PC-3 (cell line): ENCODE measurements at regions not wholly inside any gene's neighbourhood (a gene's known extent, or its start where the extent isn't known, plus 50 kb on each side); places are given as distances from the start of the nearest gene placed in this dataset.

ENCODE experiments used
- ATAC-seq: fragments of 200-7000 bp; cut with Tn5 transposase; 2 replicates; pipeline ENCODE4 v1.9.1; 2020; ENCODE audit warnings: mild to moderate bottlenecking, moderate library complexity
- BruUV-seq: library from RNA; stranded (reverse); fragments of 400-500 nt; replicated peaks from 2 replicates; lab custom pipeline; 2021; lab: Mats Ljungman, UMichigan
- CTCF ChIA-PET: fragments of 300-600 bp; sonication (Branson Sonifier 250); formaldehyde crosslinking; loops from one replicate; lab custom pipeline; 2022; ENCODE audit warnings: antibody characterized with exemption; lab: Charles Lee
- POLR2A ChIA-PET: fragments of 300-600 bp; sonication (Branson Sonifier 250); formaldehyde crosslinking; loops from one replicate; lab custom pipeline; 2022; ENCODE audit warnings: antibody characterized with exemption; ENCODE audit not compliant: unreplicated experiment; lab: Charles Lee
- DNase-seq: peaks from one replicate; pipeline ENCODE4 v3.0.0-alpha.2; 2015
- H2AFZ ChIP-seq: fragments of 300-600 bp; sonication (generic); 2 replicates; pipeline ENCODE4 v1.6.0; 2016; ENCODE audit warnings: antibody characterized with exemption, low read length
- H3F3A ChIP-seq: fragments of 300-600 bp; sonication (generic); one replicate; pipeline ENCODE4 v1.6.0; 2017; ENCODE audit warnings: antibody characterized with exemption, low read length, control low read depth, mild to moderate bottlenecking; ENCODE audit not compliant: unreplicated experiment
- H3K27ac ChIP-seq: fragments of 300-600 bp; sonication (generic); 2 replicates; pipeline ENCODE4 v1.5.1; 2016; ENCODE audit warnings: mild to moderate bottlenecking, low read length
- H3K27me3 ChIP-seq: fragments of 300-600 bp; sonication (generic); 2 replicates; pipeline ENCODE4 v1.6.1; 2016; ENCODE audit warnings: low read length, mixed read lengths
- H3K36me3 ChIP-seq: fragments of 300-600 bp; sonication (generic); 2 replicates; pipeline ENCODE4 v1.6.1; 2016; ENCODE audit warnings: low read depth, mixed run types, low read length, mixed read lengths
- H3K4me1 ChIP-seq: fragments of 300-600 bp; sonication (generic); 2 replicates; pipeline ENCODE4 v1.5.1; 2016; ENCODE audit warnings: low read length; ENCODE audit not compliant: insufficient read depth
- H3K4me2 ChIP-seq: fragments of 300-600 bp; sonication (generic); 2 replicates; pipeline ENCODE4 v1.6.0; 2016; ENCODE audit warnings: low read length
- H3K4me3 ChIP-seq: fragments of 300-600 bp; sonication (generic); 2 replicates; pipeline ENCODE4 v1.5.1; 2016; ENCODE audit warnings: mild to moderate bottlenecking, low read length, mixed read lengths
- H3K79me2 ChIP-seq: fragments of 300-600 bp; sonication (generic); 2 replicates; pipeline ENCODE4 v1.6.1; 2017; ENCODE audit warnings: low read length, mixed read lengths
- H3K9ac ChIP-seq: fragments of 300-600 bp; sonication (generic); 2 replicates; pipeline ENCODE4 v1.6.0; 2016; ENCODE audit warnings: mild to moderate bottlenecking, low read length
- H3K9me2 ChIP-seq: fragments of 300-600 bp; sonication (generic); replicated peaks from 2 replicates; pipeline ENCODE4 v1.6.1; 2016; ENCODE audit warnings: mixed run types, low read length, mixed read lengths
- H3K9me3 ChIP-seq: fragments of 300-600 bp; sonication (generic); 2 replicates; pipeline ENCODE4 v1.6.1; 2016; ENCODE audit warnings: low read length, mixed read lengths
- H4K20me1 ChIP-seq: fragments of 300-600 bp; sonication (generic); 2 replicates; pipeline ENCODE4 v1.6.1; 2016; ENCODE audit warnings: low read length, mixed read lengths
- EZH2 ChIP-seq: fragments of 300-600 bp; sonication (generic); IDR thresholded peaks from one replicate; pipeline ENCODE4 v1.6.1; 2017; ENCODE audit warnings: antibody characterized with exemption, mild to moderate bottlenecking, low read length; ENCODE audit not compliant: unreplicated experiment
- EZH2phosphoT487 ChIP-seq: fragments of 300-600 bp; sonication (generic); IDR thresholded peaks from 2 replicates; pipeline ENCODE4 v1.6.1; 2018; ENCODE audit warnings: mild to moderate bottlenecking, antibody characterized with exemption, low read length, borderline replicate concordance
- intact Hi-C: fragments of 100-400 bp; cut with micrococcal nuclease; formaldehyde crosslinking; loops from 2 replicates; pipeline ENCODE4 v1.9.0; 2023
- TF ChIP-seq, protein P1 (sequence below): fragments of 300-600 bp; sonication (generic); conservative IDR thresholded peaks from 2 replicates; pipeline ENCODE4 v1.5.1; 2017; ENCODE audit warnings: antibody characterized with exemption, low read depth, mild to moderate bottlenecking, low read length

DNA sequence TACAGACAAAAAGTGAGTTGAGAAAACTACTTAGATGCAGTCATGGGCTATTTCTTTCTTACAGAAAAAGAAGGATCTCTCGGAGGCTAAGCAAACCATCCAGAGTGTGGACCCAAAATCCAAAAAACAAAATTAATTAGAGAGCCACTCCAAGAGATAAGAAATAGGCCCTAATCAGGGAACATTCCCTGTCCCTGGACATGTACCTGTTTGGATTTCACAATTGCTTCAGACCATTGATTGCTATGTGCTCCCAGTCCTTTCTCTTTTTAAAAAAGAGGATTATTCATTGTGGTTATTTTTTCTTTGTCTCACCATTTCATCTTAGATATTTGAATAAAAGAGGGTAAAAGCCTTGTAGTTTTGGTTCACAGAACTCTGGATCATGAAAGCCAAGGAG, 549.9 kb downstream of the ETNK1 start:
- Histone ChIP-seq H4K20me1 (no peaks in the 10 kb centered on the region), H3K9me2 (no peaks in the 10 kb centered on the region), H3K27ac (no peak overlapping the region), H3K9ac (no peak overlapping the region), H3K4me1 (no peaks in the 10 kb centered on the region), H3K9me3 (no peaks in the 10 kb centered on the region), H3K27me3 (no peaks in the 10 kb centered on the region), H2AFZ (no peak overlapping the region), H3F3A (no peaks in the 10 kb centered on the region), H3K79me2 (no peaks in the 10 kb centered on the region), H3K4me3 (no peak overlapping the region), H3K4me2 (no peak overlapping the region), H3K36me3 (no peaks in the 10 kb centered on the region)
- TF ChIP-seq EZH2phosphoT487: no peak
- no peak for TF ChIP-seq EZH2
- TF ChIP-seq, protein P1, sequence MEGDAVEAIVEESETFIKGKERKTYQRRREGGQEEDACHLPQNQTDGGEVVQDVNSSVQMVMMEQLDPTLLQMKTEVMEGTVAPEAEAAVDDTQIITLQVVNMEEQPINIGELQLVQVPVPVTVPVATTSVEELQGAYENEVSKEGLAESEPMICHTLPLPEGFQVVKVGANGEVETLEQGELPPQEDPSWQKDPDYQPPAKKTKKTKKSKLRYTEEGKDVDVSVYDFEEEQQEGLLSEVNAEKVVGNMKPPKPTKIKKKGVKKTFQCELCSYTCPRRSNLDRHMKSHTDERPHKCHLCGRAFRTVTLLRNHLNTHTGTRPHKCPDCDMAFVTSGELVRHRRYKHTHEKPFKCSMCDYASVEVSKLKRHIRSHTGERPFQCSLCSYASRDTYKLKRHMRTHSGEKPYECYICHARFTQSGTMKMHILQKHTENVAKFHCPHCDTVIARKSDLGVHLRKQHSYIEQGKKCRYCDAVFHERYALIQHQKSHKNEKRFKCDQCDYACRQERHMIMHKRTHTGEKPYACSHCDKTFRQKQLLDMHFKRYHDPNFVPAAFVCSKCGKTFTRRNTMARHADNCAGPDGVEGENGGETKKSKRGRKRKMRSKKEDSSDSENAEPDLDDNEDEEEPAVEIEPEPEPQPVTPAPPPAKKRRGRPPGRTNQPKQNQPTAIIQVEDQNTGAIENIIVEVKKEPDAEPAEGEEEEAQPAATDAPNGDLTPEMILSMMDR: no peak
- DNase-seq (no peak), ATAC-seq (no peak)
- POLR2A ChIA-PET: no interaction called here
- intact Hi-C loops: no loop called here
- BruUV-seq: no TSS peak
- CTCF ChIA-PET: no interaction called here

DNA sequence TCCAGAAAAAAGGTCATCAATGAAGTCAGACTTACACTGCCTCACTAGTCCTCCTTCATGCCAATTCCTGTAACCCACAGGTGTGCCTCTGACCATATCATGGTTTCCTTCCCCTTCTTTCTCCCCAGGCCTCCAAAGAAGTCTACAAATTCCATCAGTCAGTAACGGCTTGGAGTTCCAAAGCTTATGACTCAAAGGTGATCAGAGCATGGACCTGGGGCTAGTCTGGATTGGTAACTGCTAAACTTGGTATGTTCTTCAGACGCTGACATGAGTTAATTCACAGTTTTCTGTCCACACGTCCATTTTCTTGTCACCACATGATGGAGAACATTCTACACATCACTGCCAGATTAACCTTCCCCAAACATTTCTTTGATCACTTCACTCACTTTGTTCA, 560.4 kb downstream of the ETNK1 start:
- Histone ChIP-seq H3K36me3 (no peaks in the 10 kb centered on the region), H3K27me3 (no peaks in the 10 kb centered on the region), H3K9ac (no peak overlapping the region), H3K79me2 (no peaks in the 10 kb centered on the region), H3K9me3 (no peaks in the 10 kb centered on the region), H3K4me3 (no peak overlapping the region), H4K20me1 (no peaks in the 10 kb centered on the region), H3K9me2 (no peaks in the 10 kb centered on the region), H3K27ac (no peak overlapping the region), H3F3A (no peaks in the 10 kb centered on the region), H2AFZ (no peak overlapping the region), H3K4me1 (no peaks in the 10 kb centered on the region), H3K4me2 (no peak overlapping the region)
- DNase-seq: no peak
- no peak for ATAC-seq
- ChIA-PET POLR2A (no interaction called here), CTCF (no interaction called here)
- BruUV-seq: no TSS peak
- TF ChIP-seq EZH2 (no peak), EZH2phosphoT487 (no peak)
- TF ChIP-seq, protein P1: no peak
- intact Hi-C loops: no loop called here

DNA sequence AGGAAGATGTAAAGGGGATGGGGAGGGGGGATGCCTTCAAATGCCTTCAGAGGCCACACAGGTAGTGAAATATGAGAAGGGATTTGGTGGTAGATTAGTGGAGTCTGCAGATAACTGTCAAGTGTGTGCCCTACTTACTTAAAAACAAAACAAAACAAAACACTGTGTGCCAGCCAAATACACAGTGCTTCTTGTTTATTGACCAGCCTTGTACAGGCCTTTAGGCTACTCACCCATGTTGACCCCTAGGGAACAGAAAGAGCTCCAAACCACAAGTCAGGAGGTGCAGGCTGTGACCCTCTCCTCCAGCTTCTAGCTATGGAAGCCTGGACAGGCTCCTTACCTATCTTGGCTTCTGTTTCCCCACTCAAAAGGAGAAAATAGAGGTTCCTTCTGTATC, 562.0 kb downstream of the ETNK1 start:
- TF ChIP-seq, protein P1: no peak
- TF ChIP-seq EZH2phosphoT487 (no peak), EZH2 (no peak)
- no peaks in the 10 kb centered on the region for H4K20me1 ChIP-seq
- H3K4me3 ChIP-seq: no peak overlapping the region
- no peaks in the 10 kb centered on the region for H3K36me3 ChIP-seq
- no peaks in the 10 kb centered on the region for H3K27me3 ChIP-seq
- ATAC-seq (no peak), DNase-seq (no peak)
- H3K9me3 ChIP-seq: no peaks in the 10 kb centered on the region
- POLR2A ChIA-PET: no interaction called here
- H3K27ac ChIP-seq: no peak overlapping the region
- no peaks in the 10 kb centered on the region for H3K79me2 ChIP-seq
- no peak overlapping the region for H3K9ac ChIP-seq
- no TSS peak for BruUV-seq
- CTCF ChIA-PET: no interaction called here
- no peaks in the 10 kb centered on the region for H3F3A ChIP-seq
- no peaks in the 10 kb centered on the region for H3K4me1 ChIP-seq
- intact Hi-C loops: no loop called here
- H2AFZ ChIP-seq: no peak overlapping the region
- no peak overlapping the region for H3K4me2 ChIP-seq
- no peaks in the 10 kb centered on the region for H3K9me2 ChIP-seq
